Femur (tissue), 1 donor: ENCODE measurements at regions not wholly inside any gene's neighbourhood (a gene's known extent, or its start where the extent isn't known, plus 50 kb on each side); places are given as distances from the start of the nearest gene placed in this dataset.
"Not testable (repeated sequence)": the region's sequence is repeated elsewhere in the genome, so short reads cannot be mapped to it uniquely, and the experiment has no call there.

Experiments
- DNase-seq: peaks from one replicate; pipeline ENCODE4 v3.0.0-alpha.2; 2017

DNA sequence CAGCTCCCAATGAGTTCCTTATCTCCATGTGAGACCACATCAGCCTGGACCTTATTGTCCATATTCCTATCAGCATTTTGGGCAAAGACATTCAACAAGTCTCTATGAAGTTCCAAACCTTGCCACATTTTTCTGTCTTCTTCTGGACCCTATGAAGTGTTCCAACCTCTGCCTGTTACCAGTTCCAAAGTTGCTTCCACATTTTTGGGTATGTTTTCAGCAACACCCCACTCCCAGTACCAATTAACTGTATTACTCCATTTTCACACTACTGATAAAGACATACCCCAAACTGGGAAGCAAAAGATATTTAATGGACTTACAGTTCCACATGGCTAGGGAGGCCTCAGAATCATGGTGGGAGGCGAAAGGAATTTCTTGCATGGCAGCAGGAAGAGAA is 548.5 kb downstream of the CHSY3 start:
- DNase-seq, result no peak

DNA sequence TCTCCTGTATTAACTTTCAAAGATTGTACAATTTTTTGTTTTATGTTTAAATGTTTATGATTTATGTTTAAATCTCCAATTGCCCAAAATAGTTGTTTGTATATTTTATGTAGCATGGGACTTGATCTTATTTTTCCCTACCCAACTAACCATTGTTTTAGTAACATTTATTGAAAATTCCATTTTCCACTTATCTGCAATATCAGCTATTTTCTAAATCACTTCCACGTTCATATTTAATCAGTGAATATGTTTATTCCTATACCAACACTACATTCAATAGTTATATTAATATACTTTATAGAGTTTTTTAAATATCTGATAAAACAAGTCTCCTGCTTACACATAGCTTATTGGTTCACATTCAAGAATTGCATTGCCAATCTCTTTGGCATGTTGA is 532.2 kb downstream of the CHSY3 start:
- DNase-seq, result no peak

DNA sequence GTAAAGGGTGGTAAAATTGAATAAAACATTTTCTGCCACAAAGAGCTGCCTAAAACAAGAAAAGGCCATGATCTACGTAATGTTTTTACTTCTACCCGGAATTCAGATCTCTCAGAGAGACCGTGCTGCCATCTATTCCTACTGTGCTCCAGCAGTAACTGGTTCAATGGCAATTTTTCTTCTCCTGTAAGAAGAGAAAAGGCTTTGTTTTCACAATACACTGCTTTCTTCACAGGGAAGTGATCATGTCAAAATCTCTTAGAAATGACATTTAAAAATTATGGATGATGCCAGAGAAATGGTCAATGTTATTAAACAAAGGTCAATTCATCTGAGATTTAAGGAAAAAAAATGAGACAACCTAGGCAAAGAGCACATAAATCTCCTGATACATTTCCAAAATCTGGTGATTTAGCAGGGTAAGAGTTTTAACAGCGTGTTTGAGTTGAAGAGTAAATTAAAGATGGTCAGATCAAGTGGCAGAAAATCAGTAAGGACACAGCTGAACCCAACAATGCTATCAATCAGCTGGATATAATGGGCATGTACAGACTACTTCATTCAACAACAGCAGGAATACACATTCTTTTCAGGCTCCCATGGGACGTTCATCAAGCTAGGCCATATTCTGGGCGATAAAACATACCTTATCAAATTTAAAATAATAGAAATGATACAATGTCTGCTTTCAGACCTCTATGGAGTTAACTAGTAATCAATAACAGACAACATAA is 523.1 kb downstream of the CHSY3 start:
- no peak for DNase-seq

DNA sequence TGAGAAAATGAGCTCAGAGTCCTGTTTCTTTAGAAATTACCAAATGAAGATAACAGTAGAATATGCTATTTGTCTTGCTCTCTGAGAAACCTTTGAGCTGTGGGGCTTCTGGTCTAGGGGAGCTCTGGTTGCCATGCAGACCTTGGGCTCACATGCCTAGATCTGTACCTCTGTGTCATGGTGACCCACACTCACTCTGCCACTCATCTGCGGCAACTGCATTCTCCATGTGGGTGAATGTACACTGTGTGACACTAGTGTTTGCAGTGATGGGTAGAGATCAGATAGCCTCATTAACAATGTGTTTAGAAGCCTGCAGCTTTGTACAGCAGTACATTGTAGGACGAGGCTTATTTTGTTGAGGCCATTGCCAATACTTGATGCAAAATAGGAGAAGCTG is 521.2 kb downstream of the CHSY3 start:
- no peak for DNase-seq

DNA sequence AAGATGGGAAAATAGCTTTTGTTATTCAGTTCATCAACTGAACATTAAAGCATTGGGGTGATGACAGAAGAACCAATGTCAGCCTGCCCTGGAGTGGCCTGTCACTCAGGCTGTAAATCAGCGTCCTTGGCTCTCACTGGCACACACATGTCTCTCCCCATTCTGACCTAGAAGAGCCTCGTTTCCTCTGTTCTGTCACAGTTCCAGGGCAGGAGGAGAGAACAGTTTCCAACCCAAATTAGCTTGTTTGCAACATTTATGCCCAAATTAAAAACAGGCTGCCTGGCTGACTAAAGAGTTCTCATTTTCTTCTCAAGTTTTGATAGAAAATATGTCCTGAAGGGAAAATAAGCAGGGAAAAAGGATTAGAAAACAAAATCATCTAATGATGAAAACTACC is 520.1 kb downstream of the CHSY3 start:
- no peak for DNase-seq

DNA sequence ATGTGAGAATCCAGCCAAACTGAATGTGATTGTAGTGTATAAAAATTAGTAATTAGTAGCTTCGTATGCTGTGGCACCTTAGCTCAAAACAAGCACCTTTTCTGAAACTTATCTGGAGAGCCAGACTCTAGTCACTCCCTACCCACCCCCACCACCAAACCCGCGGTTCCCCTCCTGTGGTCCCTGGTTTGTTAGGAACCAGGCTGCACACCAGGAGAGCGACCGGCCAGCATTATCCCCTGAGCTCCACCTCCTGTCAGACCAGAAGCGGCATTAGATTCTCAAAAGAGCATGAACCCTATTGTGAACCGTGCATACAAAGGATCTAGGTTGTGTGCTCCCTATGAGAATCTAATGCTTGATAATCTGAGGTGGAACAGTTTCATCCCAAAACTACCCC is 498.6 kb downstream of the CHSY3 start:
- DNase-seq, result no peak

DNA sequence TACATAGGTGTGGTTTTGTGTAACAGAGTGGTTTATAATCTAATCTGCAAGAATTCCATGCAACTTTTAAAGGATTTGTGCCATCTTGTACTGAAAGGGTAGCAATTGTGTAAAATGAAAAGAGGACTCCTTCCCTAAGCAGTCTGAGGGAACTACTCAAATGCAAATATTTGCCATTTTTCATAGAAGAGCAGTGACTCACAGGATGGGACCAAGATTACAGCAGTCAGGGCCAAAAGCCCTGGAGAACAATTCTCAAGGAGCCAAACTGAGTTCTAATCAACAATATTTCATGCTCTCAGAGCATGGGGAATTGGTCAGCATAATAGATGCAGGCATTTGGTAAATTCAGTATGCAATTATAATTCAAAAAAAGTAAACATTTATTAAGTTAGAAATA is 495.8 kb downstream of the CHSY3 start:
- DNase-seq, result no peak

DNA sequence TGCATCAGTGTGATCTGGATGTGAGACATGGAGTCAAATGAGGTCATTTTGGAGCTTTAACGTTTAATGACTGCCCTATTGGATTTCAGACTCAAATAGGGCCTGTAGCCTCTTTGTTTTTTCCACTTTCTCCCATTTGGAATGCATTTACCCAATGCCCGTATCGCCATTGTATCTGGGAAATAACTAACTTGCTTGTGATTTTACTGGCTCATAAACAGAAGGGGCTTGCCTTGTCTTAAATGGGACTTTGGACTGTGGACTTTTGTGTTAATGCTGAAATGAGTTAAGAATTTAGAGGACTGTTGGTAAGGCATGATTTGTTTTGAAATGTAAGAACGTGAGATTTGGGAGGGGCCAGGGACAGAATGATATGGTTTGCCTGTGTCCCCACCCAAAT is 494.6 kb downstream of the CHSY3 start:
- DNase-seq, result no peak

DNA sequence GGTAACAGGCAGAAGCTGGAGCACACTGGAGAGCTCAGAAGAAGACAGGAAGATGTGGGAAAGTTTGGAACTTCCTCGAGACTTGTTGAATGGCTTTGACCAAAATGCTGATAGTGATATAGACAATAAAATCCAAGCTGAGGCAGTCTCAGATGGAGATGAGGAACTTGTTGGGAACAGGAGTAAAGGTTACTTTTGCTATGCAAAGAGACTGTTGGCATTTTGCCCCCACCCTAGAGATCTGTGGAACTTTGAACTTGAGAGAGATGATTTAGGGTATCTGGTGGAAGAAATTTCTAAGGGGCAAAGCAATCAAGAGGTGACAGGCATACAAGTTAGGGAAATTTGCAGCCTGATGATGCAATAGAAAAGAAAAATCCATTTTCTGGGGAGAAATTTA is 493.5 kb downstream of the CHSY3 start:
- not testable (repeated sequence) for DNase-seq

DNA sequence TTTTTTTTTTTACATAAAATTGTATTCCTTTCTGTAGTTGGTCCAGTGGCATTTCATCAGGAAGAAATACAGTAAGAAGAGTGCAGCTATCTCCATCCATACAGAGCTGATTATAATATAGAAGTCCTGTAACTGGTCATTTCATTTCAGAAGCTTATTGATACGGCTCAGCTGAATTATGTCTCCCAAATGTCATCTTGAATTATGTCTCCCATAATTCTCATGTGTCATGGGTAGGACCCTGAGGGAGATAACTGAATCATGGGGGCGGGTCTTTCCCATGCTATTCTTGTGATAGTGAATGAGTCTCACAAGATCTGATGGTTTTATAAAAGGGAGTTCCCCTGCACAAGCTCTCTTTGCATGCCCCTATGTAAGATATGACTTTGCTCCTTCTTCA is 492.9 kb downstream of the CHSY3 start:
- no peak for DNase-seq

DNA sequence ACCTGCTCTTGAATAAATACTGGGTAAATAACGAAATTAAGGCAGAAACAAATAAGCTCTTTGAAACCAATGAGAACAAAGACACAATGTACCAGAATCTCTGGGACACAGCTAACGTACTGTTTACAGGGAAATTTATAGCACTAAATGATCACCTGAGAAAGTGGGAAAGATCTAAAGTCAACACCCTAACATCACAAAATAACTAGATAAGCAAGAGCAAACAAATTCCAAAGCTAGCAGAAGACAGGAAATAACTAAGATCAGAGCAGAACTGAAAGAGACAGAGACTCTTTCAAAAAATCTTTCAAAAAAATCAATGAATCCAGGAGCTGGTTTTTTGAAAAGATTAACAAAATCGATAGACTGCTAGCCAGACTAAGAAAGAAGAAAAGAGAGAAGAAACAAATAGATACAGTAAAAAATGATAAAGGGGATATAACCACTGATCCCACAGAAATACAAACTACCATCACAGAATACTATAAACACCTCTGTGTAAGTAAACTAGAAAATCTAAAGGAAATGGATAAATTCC is 487.5 kb downstream of the CHSY3 start:
- not testable (repeated sequence) for DNase-seq

DNA sequence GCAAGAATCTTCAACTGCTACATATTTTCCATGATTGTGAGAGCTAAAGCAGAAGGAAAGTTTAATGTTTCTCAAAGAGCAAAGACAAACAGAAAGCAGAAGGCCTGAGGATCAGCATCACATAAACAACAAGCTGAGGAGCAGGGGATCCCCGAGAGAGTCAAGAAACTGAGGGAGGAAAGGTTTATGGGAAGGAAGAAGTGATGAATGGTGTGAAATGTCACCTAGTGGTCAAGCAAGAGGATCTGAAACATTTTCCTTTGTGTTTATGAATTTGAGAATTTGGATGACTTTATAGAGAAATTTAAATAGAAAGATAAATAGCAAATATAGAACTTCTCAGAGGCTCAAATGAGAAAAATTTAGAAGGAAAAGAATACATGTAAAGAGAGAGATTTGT is 481.9 kb downstream of the CHSY3 start:
- no peak for DNase-seq

DNA sequence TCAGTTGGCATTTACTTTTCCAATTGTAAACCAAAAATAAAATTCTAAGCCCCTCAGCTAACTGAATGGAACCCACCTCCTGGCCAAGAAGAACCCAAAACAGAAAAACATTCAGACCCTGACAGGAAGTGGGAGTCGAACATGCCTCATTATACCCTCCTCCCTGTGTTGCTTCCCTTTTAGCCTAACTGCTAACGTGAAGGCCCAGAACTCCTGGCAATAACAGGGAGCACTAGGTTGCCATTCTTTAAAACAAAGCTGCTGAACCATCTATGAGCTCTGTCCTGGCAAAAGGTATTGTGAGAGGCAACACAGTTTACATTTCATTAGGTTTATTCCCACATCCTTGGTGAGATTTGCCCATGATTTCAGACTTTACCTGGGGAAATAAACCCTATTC is 481.4 kb downstream of the CHSY3 start:
- DNase-seq, result no peak

DNA sequence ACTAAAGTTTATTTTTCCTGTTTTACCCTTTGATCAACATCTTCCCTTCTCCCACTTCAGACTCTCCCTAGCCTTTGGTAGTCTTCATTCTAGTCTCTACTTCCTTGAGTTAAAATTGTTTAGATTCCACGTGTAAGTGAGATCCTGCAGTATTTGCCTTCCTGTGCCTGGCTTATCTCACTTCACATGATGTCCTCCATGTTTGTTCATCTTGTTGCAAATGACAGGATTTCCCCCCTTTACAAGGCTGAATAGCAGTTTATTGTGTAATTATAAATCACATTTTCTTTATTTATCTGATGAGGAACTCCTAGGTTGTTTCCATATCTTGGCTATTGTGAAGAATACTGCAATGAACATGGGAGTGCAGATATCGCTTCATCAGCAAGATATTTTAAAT is 461.7 kb downstream of the CHSY3 start:
- DNase-seq, result no peak

DNA sequence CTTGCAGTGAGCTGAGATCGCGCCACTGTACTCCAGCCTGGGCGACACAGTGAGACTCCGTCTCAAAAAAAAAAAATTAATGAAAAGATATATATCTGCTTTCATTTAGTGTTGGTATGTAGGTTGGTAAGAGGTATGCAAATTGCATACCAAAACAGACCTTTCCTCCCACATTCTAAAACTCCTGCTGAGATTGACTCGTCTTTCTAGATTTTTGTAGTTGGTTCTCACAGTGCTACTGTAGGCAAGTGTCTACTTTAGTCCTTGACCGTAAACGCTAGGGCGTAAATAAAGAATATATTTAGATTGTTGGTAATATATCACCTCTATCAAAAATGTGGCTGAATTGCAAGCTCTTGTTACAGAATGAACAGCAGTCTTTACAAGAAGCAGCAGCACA is 445.9 kb downstream of the CHSY3 start:
- no peak for DNase-seq

DNA sequence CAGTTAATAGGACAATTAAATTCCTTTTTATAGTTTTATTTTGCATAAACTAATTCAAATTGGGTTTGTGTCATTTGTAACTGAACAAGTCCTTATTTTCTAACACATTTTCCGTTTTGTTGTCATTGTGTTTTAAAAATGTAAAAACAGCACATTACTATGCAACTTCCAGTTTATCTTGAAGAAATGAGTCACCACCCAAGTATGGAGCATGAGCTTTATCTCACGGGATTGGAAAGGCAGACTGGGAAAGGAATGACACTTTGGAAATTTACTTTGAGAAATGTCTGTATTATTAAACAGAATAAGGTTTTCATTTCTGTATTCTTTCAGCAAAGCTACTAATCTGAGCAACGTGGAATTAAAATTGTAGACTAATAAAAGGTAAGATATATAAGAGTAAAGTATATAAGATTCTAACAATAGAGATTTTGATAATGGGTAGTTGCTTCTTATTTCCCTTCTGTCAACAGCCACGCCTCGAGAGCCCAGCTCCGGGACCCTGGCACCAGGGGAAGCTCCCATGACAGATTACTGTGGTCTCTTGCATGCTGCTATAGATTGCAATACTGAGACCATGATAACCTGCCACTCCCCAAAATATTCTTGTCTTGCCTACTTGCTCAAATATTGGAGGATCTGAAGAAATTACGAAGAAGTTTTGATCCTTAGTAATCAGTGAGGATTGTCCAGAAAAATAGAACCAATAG is 433.1 kb downstream of the CHSY3 start:
- no peak for DNase-seq

DNA sequence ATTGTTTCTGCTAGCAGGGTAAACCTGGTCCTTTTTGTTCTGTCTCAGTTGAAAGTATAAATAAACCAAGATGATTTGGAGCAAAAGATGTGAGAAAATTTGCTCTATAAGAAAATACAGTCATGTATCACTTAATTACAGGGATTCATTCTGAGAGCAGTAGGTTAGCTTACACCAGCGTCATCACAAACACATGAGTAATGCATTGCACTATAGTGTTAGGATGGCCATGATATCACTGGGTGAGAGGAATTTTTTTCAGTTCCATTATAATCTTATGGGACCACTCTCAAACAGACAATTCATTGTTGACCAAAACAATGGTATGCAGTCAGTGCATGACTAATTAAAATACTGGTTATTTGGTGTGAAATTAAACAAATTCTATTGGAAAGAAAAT is 430.9 kb downstream of the CHSY3 start:
- no peak for DNase-seq

DNA sequence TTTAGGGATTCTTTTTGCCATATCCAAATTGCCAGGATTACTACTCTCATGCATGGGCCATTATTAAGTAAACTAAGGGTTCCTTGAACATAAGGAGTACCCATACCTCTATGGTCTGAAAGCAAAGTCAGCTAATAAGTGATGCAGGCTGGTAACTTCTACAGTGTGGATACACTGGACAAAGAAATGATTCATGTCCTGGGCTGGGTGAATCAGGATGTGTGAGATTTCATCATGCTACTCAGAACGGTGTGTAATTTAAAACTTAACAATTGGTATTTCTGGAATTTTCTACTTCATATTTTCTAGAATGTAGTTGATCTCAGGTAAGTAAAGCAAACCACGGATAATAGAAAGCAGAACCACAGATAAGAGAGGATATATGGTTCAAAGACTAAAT is 428.8 kb downstream of the CHSY3 start:
- DNase-seq, result no peak

DNA sequence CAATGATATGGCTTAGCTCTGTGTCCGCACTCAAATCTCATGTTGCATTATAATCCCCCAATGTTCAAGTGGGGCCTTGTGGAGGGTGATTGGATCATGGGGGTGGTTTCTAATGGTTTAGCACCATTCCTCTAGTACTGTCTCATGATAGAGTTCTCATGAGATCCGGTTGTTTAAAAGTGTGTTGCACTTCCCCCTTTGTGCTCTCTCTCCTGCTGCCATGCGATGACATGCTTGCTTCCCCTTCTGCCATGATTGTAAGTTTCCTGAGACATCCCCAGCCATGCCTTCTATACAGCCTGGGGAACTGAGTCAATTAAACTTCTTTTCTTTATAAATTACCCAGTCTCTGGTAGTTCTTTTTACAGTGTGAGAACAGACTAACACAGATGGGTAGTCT is 427.1 kb downstream of the CHSY3 start:
- DNase-seq, result no peak

DNA sequence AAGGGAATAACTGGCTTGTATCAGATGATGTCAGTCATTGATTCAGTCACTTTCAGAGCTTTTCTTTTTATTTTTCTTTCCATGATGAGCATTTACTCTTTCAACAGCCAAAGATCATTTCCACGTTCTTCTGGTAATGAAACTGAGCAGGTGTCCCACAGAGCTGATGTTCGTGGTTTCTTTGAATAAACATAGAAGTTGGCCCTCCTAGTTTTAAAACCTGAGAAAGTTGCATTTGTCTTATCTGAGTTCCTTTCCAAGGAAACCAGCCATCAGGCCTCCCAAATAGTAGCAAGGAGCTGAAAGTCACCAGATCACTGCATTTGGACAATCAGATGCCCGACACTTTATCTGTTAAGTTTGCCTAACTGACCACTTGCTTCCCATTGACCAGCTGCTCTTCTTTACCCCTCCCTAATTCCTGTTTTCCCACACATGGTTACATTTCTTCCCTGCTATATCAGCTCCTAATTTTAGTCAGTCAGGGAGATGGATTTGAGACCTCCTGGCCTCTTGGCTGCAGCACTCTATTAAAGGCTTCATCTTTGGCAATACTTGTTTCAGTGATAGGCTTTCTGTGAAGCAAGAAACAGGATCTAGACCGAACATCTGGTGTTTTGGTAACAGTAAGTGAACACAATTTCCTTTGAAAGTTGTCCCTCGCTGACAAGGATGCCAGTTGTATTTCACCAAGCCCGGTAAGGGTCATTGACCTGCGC is 420.8 kb downstream of the CHSY3 start:
- DNase-seq, result no peak

DNA sequence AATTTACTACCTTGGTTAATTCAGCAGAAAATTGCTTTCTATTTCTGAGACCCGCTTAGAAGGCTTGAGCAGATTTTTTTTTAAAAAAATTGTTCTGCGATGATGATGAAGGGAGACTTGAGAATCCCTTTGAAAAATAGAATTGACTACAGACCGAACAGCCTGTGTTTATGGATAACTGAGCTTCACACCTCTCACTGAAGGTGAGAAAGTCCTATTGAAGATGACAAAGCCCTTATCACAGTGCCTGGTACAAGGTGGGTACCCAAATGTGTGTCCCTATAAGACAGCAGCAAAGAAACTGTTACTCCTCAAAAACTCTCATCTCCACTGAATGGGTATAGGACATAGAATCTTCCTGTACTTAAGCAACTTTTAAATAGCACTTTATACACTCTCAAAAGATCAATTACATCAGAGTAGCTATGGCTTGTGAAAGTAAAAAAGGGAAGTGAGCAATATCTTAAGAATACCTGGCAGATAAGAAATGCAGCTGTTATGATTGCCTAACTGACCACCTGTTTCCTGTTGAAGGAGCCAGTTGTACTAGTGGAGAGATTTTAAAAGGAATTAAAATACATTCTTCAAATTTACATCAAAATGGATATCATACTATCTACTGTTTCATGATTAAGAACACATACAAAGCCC is 419.7 kb downstream of the CHSY3 start:
- no peak for DNase-seq

DNA sequence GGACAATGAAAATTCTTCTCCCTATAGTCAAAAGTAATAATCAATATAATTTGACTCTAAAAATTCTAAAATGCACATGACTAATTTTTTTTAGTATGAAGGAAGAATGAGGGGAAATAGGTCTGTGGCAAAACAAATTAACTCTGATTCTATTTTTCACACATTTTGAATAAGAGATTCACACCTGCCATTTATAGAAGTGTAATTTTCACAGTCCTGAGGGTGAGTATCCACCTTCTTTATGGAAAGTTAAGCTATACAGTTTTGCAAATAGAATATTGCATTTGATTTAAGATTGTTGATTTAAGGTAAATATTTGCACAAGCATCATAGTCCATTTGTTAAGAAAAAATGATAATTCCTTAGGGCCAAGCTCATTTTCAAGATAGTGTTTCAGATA is 417.7 kb downstream of the CHSY3 start:
- no peak for DNase-seq

DNA sequence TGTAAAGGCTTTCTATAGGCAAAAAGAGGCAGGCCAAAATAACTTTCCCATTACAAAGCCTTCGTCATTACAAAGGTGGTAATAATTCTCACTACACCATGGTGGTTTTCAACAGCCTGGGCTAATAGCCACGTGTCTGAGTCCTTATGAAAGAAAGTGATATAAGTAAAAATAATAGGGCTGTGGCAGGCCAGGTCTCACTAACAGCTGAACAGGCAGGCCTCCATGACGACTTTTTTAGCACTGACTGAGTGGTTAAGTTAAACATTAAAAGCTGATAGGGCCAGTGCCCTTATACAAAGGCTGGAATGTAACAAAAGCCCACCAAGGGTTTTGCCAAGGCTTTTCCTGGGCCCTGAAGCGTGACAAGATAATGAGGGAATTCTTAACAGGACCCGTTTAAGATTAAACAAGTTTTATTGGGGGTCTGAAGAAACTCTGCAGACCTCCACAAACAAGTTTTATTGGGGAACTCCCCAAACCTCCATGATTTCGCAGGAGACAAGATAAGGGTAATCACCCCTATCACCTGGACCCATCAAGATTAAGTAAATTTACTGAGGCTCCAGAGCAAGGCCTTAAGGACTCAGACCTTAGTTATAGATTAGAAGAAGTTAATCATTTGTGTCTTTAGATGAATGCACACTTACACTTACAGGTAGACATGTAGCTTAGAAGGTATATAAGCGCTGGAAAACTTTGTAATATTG is 412.9 kb downstream of the CHSY3 start:
- DNase-seq, result no peak
